Endothelial cell of umbilical vein (primary cell): ENCODE measurements at regions not wholly inside any gene's neighbourhood (a gene's known extent, or its start where the extent isn't known, plus 50 kb on each side); places are given as distances from the start of the nearest gene placed in this dataset.
"Not testable (repeated sequence)": the region's sequence is repeated elsewhere in the genome, so short reads cannot be mapped to it uniquely, and the experiment has no call there.

Source experiments
- BruUV-seq: library from RNA; stranded (reverse); fragments of 400-500 nt; replicated peaks from 2 replicates; lab custom pipeline; 2021; lab: Mats Ljungman, UMichigan
- CTCF ChIA-PET: fragments of 300-600, 350-600 bp; sonication (Branson Sonifier 250); formaldehyde crosslinking; loops from one replicate; lab custom pipeline; 2021; ENCODE audit warnings: antibody characterized with exemption, inconsistent platforms; lab: Charles Lee
- POLR2A ChIA-PET: fragments of 300-600, 350-600 bp; sonication (Branson Sonifier 250); formaldehyde crosslinking; loops from one replicate; lab custom pipeline; 2021; ENCODE audit warnings: antibody characterized with exemption, inconsistent platforms; lab: Charles Lee
- DNase-seq: peaks from one replicate; pipeline ENCODE4 v3.0.0-alpha.2; 2011; ENCODE audit warnings: low read depth, low spot score
- FAIRE-seq: peaks from 2 replicates; lab custom pipeline; 2011; peaks lifted over from hg19 to GRCh38; lab: Jason Lieb, UNC
- H2AFZ ChIP-seq: 2 replicates; pipeline ENCODE4 v1.6.0; 2012; ENCODE audit warnings: low read depth, low read length, control low read depth, inconsistent platforms
- H3K27ac ChIP-seq: 2 replicates; pipeline ENCODE4 v1.5.1; 2011; ENCODE audit warnings: low read depth, mild to moderate bottlenecking, control low read depth, low read length, moderate library complexity; ENCODE audit not compliant: insufficient read depth
- H3K27me3 ChIP-seq, 2 experiments: 2 replicates each; pipeline versions ENCODE4 v1.6.0 to v1.6.1; 2011; ENCODE audit warnings: low read length in 2 of 2, mixed read lengths in 1 of 2; ENCODE audit not compliant: control insufficient read depth in 2 of 2, insufficient read depth in 2 of 2
- H3K36me3 ChIP-seq, 2 experiments: 2 replicates in 1 of 2; 3 replicates in 1 of 2; pipeline ENCODE4 v1.5.1; 2011; ENCODE audit warnings: low read length in 2 of 2, mild to moderate bottlenecking in 1 of 2, moderate library complexity in 1 of 2; ENCODE audit not compliant: control insufficient read depth in 2 of 2, insufficient read depth in 2 of 2; ENCODE audit errors: extremely low read depth in 1 of 2
- H3K4me1 ChIP-seq: 3 replicates; pipeline ENCODE4 v1.5.1; 2011; ENCODE audit warnings: mild to moderate bottlenecking, low read length; ENCODE audit not compliant: control insufficient read depth, insufficient read depth; ENCODE audit errors: extremely low read depth
- H3K4me2 ChIP-seq: 2 replicates; pipeline ENCODE4 v1.6.1; 2011; ENCODE audit warnings: low read length, control low read depth, mixed read lengths; ENCODE audit not compliant: insufficient read depth
- H3K4me3 ChIP-seq, 3 experiments: fragments of 200-600 bp in 1 of 3; sonication (generic), shearing (Covaris generic) in 1 of 3; replicated peaks in 1 of 3; 2 replicates each; pipeline ENCODE4 v1.5.1; 2011 to 2016; ENCODE audit warnings: control low read depth in 3 of 3, low read length in 3 of 3, mild to moderate bottlenecking in 2 of 3, inconsistent platforms in 1 of 3, low read depth in 1 of 3, moderate library complexity in 1 of 3; ENCODE audit not compliant: insufficient read depth in 1 of 3
- H3K79me2 ChIP-seq: 2 replicates; pipeline ENCODE4 v1.6.0; 2012; ENCODE audit warnings: low read length, inconsistent platforms; ENCODE audit not compliant: control insufficient read depth, insufficient read depth
- H3K9ac ChIP-seq: replicated peaks from 2 replicates; pipeline ENCODE3; 2011; ENCODE audit warnings: low read length, control low read depth; ENCODE audit not compliant: insufficient read depth; ENCODE audit errors: extremely low read depth
- H3K9me1 ChIP-seq: replicated peaks from 3 replicates; pipeline ENCODE4 v1.6.0; 2011; ENCODE audit warnings: mild to moderate bottlenecking, low read length; ENCODE audit not compliant: control insufficient read depth, insufficient read depth; ENCODE audit errors: extremely low read depth
- H3K9me3 ChIP-seq: replicated peaks from 2 replicates; pipeline ENCODE4 v1.5.1; 2012; ENCODE audit warnings: low read length, inconsistent platforms; ENCODE audit not compliant: control insufficient read depth, insufficient read depth
- H4K20me1 ChIP-seq: replicated peaks from 2 replicates; pipeline ENCODE3; 2011; ENCODE audit warnings: mild to moderate bottlenecking, low read length; ENCODE audit not compliant: control insufficient read depth, insufficient read depth; ENCODE audit errors: extremely low read depth
- EZH2 ChIP-seq: IDR thresholded peaks from 2 replicates; pipeline ENCODE4 v1.6.1; 2012; ENCODE audit warnings: borderline replicate concordance, low read depth, mild to moderate bottlenecking, moderate library complexity, low read length, inconsistent platforms; ENCODE audit not compliant: severe bottlenecking
- FOS ChIP-seq: IDR thresholded peaks from 2 replicates; pipeline ENCODE4 v1.6.1; 2011; ENCODE audit warnings: mild to moderate bottlenecking, low read length, moderate library complexity, borderline replicate concordance; ENCODE audit not compliant: insufficient read depth
- GATA2 ChIP-seq: IDR thresholded peaks from 2 replicates; pipeline ENCODE4 v1.7.0; 2011; ENCODE audit warnings: low read depth, mild to moderate bottlenecking, moderate library complexity, mixed read lengths, low read length; ENCODE audit not compliant: insufficient read length, insufficient read depth
- JUN ChIP-seq: IDR thresholded peaks from 2 replicates; pipeline ENCODE4 v1.6.1; 2011; ENCODE audit warnings: borderline replicate concordance, low read depth; ENCODE audit not compliant: insufficient read length, insufficient read depth
- MYC ChIP-seq: IDR thresholded peaks from one replicate; pipeline ENCODE4 v1.6.1; 2011; ENCODE audit warnings: mild to moderate bottlenecking, low read depth, low read length
- POLR2A ChIP-seq: IDR thresholded peaks from 2 replicates; pipeline ENCODE4 v1.6.1; 2012; ENCODE audit warnings: low read depth, mild to moderate bottlenecking, control low read depth, low read length
- POLR2AphosphoS5 ChIP-seq: IDR thresholded peaks from 2 replicates; pipeline ENCODE4 v1.6.1; 2012; ENCODE audit warnings: low read depth, mild to moderate bottlenecking, control low read depth, low read length, moderate library complexity; ENCODE audit not compliant: insufficient read depth
- dilution Hi-C: fragments of 300-500 bp; cut with MboI; formaldehyde crosslinking; loops from one replicate; pipeline ENCODE4 v1.15.0; 2019; ENCODE audit warnings: low sequenced_read_pairs; ENCODE audit not compliant: extremely low pct_ligation_motif_present
- intact Hi-C: fragments of 100-400 bp; cut with micrococcal nuclease; formaldehyde crosslinking; loops from one replicate; pipeline ENCODE4 v1.10.0; 2022
- TF ChIP-seq, protein P1 (sequence below), 2 donors: IDR thresholded peaks; 1 replicate in 1 of 2; 2 replicates in 1 of 2; pipeline ENCODE4 v1.5.1; 2011; ENCODE audit warnings: low read length in 2 of 2, mild to moderate bottlenecking in 2 of 2, moderate library complexity in 2 of 2, control low read depth in 1 of 2, inconsistent platforms in 1 of 2, low read depth in 1 of 2; ENCODE audit not compliant: insufficient read depth in 1 of 2; ENCODE audit errors: extremely low read depth in 1 of 2
- TF ChIP-seq, protein P2 (sequence below): IDR thresholded peaks from 2 replicates; pipeline ENCODE4 v1.6.1; 2011; ENCODE audit not compliant: insufficient read depth, insufficient read length

DNA sequence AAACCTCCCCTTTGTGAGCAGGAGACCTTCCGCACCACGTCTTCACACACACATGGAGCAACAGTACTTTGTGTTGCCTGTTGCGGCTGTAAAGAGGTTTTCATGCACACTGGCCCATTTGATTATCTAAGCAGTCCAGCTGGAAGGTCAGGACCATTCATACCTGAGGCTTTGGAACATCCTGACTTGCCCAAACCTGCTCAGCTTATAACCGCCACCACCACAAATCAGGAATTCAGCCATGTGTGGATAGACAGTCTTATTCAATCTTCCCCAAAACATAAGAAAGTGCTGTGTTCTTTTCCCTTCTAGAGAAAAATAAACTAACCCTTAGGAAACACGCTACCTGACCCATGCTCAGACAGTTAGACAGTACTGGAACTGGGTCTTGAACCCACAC, 81.6 kb upstream of the XYLT1 start:
- H3K36me3 ChIP-seq, result no peaks in the 10 kb centered on the region
- no peak overlapping the region for H3K27ac ChIP-seq
- BruUV-seq, result no TSS peak
- intact Hi-C loops, result no loop called here
- DNase-seq, result no peak
- no peaks in the 10 kb centered on the region for H3K9me1 ChIP-seq
- no peaks in the 10 kb centered on the region for H3K27me3 ChIP-seq
- H3K9ac ChIP-seq, result no peak overlapping the region
- no peak for FAIRE-seq
- no peaks in the 10 kb centered on the region for H3K79me2 ChIP-seq
- H3K4me3 ChIP-seq, result no peak overlapping the region
- no peaks in the 10 kb centered on the region for H3K4me1 ChIP-seq
- dilution Hi-C loops, result no loop called here
- CTCF ChIA-PET, result no interaction called here
- no peaks in the 10 kb centered on the region for H3K9me3 ChIP-seq
- H2AFZ ChIP-seq, result no peak overlapping the region
- POLR2A ChIA-PET, result no interaction called here
- no peaks in the 10 kb centered on the region for H4K20me1 ChIP-seq
- no peak for TF ChIP-seq JUN
- TF ChIP-seq, protein P1, sequence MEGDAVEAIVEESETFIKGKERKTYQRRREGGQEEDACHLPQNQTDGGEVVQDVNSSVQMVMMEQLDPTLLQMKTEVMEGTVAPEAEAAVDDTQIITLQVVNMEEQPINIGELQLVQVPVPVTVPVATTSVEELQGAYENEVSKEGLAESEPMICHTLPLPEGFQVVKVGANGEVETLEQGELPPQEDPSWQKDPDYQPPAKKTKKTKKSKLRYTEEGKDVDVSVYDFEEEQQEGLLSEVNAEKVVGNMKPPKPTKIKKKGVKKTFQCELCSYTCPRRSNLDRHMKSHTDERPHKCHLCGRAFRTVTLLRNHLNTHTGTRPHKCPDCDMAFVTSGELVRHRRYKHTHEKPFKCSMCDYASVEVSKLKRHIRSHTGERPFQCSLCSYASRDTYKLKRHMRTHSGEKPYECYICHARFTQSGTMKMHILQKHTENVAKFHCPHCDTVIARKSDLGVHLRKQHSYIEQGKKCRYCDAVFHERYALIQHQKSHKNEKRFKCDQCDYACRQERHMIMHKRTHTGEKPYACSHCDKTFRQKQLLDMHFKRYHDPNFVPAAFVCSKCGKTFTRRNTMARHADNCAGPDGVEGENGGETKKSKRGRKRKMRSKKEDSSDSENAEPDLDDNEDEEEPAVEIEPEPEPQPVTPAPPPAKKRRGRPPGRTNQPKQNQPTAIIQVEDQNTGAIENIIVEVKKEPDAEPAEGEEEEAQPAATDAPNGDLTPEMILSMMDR (IDR thresholded peaks at IDR 0.05; ENCODE audit: extremely low read depth in 1 of 2, insufficient read depth in 1 of 2, low read depth in 1 of 2, low read length in 2 of 2), result no peak
- TF ChIP-seq POLR2A, result no peak
- TF ChIP-seq GATA2, result no peak
- TF ChIP-seq FOS, result no peak
- no peak for TF ChIP-seq MYC
- no peak for TF ChIP-seq EZH2
- no peak for TF ChIP-seq POLR2AphosphoS5
- TF ChIP-seq, protein P2, sequence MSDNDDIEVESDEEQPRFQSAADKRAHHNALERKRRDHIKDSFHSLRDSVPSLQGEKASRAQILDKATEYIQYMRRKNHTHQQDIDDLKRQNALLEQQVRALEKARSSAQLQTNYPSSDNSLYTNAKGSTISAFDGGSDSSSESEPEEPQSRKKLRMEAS, result no peak
- H3K4me2 ChIP-seq, result no peak overlapping the region

DNA sequence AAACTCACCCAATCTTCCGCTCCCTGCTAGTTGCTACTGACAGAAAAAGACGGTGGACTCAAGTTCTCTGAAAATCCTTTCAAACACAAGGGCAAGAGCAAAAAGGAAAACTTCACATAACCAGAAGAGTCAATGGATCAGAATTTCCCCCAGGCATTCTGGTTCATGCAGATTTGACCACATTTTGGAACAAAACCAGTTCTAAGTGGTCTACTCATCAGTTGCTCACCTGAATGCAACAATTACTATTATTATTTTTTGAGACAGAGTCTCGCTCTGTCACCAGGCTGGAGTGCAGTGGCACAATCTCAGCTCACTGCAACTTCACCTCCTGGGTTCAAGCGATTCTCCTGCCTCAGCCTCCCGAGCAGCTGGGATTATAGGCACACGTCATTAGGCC, 80.9 kb upstream of the XYLT1 start:
- CTCF ChIA-PET, H3K36me3 ChIP-seq, H3K4me2 ChIP-seq, H3K4me1 ChIP-seq, BruUV-seq, H3K79me2 ChIP-seq, H3K9me3 ChIP-seq, POLR2A ChIA-PET, H3K27me3 ChIP-seq, H3K27ac ChIP-seq, H3K9ac ChIP-seq, DNase-seq, FAIRE-seq, H4K20me1 ChIP-seq, dilution Hi-C loops, H2AFZ ChIP-seq, intact Hi-C loops, H3K9me1 ChIP-seq, H3K4me3 ChIP-seq: not testable (repeated sequence)
